ENCODE measurements at regions not wholly inside any gene's neighbourhood (a gene's known extent, or its start where the extent isn't known, plus 50 kb on each side); places are given as distances from the start of the nearest gene placed in this dataset.

DNA sequence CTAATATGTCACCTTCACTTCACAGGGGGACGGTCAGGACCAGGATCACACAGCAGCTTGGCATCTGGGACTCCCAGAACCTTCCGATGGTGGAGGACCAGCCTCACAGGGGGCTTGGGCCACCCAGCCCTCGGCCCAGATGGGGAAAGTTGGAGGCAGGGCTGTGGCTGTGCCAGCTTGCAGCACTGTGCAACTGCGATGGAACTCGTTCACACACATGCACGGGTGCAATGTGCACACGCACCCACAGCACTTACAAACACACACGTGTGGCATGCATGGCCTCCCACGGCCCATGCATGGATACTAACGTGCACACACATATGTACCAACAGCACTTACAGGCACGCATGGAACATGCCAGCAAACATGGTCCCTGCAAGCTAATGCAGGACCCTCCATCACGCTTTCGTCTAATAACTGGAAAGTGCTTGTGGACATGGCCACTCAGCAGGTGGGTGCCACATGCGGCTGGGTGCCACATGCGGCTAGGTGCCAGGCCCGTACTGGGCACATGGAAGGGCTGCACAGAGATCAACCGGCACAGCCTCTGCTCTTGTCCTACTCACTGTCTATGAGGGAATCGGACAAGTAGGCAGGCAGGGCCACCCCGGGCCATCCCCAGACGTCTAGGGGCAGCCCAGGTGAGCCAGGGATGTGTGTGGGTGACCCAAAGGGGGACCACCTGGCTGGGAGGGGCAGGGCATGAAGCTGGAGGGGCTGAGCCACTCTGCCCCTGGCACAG lies 63.2 kb downstream of the ADRA2C start:
- no peak for DNase-seq (ENCODE audit: low spot score)
- TF ChIP-seq, protein P1, sequence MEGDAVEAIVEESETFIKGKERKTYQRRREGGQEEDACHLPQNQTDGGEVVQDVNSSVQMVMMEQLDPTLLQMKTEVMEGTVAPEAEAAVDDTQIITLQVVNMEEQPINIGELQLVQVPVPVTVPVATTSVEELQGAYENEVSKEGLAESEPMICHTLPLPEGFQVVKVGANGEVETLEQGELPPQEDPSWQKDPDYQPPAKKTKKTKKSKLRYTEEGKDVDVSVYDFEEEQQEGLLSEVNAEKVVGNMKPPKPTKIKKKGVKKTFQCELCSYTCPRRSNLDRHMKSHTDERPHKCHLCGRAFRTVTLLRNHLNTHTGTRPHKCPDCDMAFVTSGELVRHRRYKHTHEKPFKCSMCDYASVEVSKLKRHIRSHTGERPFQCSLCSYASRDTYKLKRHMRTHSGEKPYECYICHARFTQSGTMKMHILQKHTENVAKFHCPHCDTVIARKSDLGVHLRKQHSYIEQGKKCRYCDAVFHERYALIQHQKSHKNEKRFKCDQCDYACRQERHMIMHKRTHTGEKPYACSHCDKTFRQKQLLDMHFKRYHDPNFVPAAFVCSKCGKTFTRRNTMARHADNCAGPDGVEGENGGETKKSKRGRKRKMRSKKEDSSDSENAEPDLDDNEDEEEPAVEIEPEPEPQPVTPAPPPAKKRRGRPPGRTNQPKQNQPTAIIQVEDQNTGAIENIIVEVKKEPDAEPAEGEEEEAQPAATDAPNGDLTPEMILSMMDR (IDR thresholded peaks at IDR 0.05; ENCODE audit: extremely low read depth, missing control alignments): no peak

DNA sequence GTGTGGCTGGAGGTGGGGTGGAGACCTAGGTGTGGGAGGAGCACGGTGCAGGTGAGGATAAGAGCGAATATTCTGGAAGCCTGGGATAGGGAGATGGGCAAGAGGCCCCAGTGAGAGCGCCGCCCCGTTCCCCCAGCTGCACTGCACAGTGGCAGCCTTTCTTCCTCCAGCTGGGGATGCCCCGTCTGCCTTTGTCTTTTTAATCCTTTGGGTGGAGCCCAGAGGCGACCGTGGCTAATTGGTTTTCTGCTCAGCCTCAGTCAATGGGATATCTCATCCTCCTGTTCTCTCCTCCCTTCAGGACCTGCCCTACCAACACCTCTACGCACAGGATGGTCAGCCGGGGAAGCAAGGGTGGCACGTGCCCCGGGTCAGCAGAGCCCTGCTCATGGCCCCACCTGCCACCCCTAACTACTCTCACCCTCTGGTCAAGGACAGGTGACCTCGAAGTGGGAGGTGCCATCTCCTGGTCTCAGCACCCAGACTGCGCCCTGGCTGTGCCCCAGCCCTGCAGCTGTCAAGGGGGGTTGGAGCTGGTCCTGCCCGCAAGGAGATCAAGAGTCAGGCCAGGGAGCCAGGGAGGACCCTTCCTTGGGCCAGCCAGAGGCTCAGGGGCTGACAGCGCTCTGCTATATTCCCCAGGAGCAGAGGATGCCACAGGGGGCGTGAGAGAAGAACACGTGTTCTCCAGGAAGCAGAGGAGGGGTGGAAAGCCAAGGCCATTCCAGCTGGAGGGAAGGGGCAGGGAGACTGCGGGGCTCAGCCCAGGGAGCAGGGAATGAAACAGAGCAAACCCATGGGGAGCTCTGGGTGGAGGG lies 64.0 kb downstream of the ADRA2C start:
- no peak for DNase-seq (ENCODE audit: low spot score)

DNA sequence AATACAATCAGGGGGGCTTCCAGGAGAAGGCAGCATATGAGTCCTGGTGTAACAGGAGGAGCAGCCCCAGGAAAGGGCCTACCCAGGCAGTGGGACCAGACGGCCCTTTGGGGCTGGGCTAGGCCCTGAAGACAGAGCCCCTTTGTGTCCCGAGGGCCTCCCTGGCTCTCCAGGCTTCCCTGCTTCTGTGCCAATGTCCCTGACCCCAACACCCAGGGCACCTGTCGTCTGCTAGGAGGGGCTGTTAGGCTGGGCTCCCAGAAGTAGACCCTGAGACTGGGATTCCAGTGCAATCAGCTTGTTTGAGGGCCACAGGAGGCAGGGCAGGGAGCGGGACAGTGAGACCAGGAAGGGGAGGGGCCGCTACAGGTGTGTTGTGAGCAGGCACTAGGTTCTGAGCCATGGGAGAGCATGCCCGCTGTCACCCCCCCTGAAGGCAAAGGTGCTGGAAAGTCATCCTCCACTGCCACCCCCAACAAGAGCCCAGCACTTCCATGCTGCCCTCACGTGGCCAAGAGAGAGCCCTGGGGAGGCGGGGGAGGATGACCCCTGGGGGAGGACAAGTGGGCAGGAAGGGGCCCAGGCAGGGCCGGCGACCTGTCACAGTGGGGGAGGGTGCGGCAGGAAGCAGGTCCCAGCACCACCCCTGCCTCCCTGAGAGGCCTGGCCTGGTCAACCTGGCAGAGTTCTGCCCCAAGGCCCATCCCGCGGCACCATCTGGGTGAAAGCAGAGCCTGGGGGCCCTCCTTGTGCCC lies 64.8 kb downstream of the ADRA2C start:
- TF ChIP-seq, protein P1 (IDR thresholded peaks at IDR 0.05; ENCODE audit: extremely low read depth, missing control alignments): no peak
- DNase-seq (ENCODE audit: low spot score): no peak

More for the DNA sequence above, 64.0 kb downstream of the ADRA2C start:
- TF ChIP-seq, protein P1 (IDR thresholded peaks at IDR 0.05; ENCODE audit: extremely low read depth, missing control alignments): no peak

DNA sequence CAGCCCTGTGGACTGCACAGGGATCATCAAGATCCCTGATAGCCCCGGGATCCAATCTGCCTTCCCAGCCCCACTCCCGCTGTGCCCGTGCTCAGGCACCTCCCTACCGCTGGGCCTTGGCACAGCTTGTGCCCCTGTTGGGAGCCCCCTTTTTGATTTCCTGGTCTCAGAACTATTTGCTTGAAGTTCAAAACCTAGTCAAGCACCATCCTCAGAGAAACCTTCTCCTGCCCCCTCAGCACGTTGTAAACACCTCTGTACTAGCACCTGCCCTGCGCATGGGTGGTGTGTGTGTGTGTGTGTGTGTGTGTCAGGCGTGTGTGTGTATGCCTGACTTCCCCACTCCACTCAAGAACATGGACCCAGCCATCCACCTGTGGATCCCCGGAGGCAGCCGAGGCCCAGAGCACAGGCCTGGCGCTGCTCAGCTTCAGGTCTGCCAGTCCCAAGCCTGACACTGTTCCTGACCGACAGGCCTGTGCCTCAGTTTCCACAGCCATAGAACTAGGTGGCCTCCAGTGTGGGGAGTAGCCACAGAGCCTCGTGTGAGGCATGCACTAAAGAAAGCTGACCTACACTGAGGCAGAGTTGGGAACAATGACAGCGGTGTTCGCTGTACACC lies 65.5 kb downstream of the ADRA2C start:
- DNase-seq (ENCODE audit: low spot score): no peak
- TF ChIP-seq, protein P1 (IDR thresholded peaks at IDR 0.05; ENCODE audit: extremely low read depth, missing control alignments): no peak

DNA sequence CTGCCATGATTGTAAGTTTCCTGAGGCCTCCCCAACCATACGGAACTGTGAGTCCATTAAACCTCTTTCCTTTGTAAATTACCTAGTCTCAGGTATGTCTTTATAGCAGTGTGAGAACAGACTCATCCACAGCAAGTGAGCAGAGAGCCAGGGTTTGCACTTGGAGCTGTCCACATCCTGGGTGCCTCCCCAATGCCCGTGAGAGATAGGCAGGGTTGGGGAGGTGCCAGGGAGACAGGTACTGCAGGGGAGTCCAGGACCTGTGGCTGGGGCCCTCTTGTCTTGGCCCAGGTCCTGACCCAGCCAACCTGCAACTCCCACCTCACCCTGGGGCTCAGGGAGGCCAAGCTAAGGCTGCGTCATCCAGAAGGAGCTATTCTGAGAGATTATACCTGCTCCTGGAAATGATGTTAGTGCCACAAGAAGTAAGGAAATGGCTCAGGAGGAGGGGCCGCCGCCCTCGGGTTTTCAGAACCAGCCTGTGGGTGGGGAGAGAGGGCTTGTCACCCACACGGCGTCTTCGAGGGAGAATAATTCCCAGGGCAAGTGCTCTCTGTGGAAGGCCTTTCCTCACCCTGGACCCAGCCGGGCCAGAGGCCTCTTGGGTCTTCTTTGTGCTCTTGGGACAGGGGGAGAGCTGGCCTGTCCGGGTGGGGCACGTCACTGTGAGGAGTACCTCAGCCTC lies 66.5 kb downstream of the ADRA2C start:
- TF ChIP-seq, protein P1 (IDR thresholded peaks at IDR 0.05; ENCODE audit: extremely low read depth, missing control alignments): no peak

DNA sequence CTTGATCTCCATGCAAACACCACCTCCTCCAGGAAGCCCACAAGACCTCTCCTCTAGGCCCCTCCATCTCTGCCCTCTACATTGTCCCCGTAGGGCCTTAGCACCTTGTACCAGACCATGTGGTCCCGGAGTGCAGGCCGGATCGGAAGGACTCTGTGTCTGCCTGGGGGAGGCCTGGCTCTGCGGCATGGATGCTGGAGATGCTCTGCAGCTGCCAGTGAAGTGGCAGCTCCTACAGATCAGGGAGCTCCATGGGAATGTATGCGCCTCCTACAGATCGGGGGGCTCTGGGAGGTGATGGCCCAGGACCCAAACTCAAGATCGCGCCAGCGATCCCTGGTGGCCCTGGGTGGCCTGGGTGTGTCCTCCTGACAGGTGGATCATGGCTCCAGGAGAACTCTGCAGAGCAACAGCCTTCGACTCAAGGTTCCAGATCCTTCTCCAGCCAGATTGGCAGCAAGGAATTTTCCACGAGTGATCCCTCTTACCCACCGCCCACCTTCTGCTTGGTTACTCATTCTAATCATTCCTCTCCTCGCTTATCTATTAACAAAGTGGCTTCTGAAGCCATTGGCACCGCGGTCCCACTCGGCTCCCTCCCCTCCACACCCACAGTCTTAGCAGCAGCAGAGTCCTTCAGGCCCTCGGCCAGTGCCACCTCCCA lies 67.3 kb downstream of the ADRA2C start:
- no peak for DNase-seq (ENCODE audit: low spot score)
- TF ChIP-seq, protein P1 (IDR thresholded peaks at IDR 0.05; ENCODE audit: extremely low read depth, missing control alignments): no peak

More for the DNA sequence above, 66.5 kb downstream of the ADRA2C start:
- DNase-seq (ENCODE audit: low spot score): no peak

Measured in GM20000 (cell line).